IPS DF 6.9 (cell line): ENCODE measurements at regions not wholly inside any gene's neighbourhood (a gene's known extent, or its start where the extent isn't known, plus 50 kb on each side); places are given as distances from the start of the nearest gene placed in this dataset.
"Not testable (repeated sequence)": the region's sequence is repeated elsewhere in the genome, so short reads cannot be mapped to it uniquely, and the experiment has no call there.

Experiments
- DNase-seq: peaks from one replicate; pipeline ENCODE4 v3.0.0-alpha.2; 2013; ENCODE audit warnings: low read depth, low spot score
- H3K27ac ChIP-seq: one replicate; pipeline ENCODE4 v1.5.1; 2013; ENCODE audit warnings: low read length, control low read depth
- H3K27me3 ChIP-seq: 2 replicates; pipeline ENCODE4 v1.6.1; 2013; ENCODE audit warnings: mild to moderate bottlenecking, low read length; ENCODE audit not compliant: control insufficient read depth, insufficient read depth
- H3K36me3 ChIP-seq: 2 replicates; pipeline ENCODE4 v1.6.1; 2013; ENCODE audit warnings: low read length; ENCODE audit not compliant: control insufficient read depth, insufficient read depth
- H3K4me1 ChIP-seq: 2 replicates; pipeline ENCODE4 v1.6.1; 2013; ENCODE audit warnings: low read length; ENCODE audit not compliant: control insufficient read depth, insufficient read depth
- H3K4me3 ChIP-seq: 2 replicates; pipeline ENCODE4 v1.5.1; 2013; ENCODE audit warnings: mild to moderate bottlenecking, low read length
- H3K9me3 ChIP-seq: 2 replicates; pipeline ENCODE4 v1.6.1; 2013; ENCODE audit warnings: low read length, inconsistent platforms; ENCODE audit not compliant: control insufficient read depth, insufficient read depth
- WGBS: extraction: QIAGEN DNeasy Blood & Tissue Kit; methylation state at CpG from one replicate; pipeline ENCODE4 v1.1.7; 2013; ENCODE audit warnings: mixed read lengths, missing lambda C conversion rate; ENCODE audit not compliant: insufficient read length, insufficient coverage; 5-methylcytosine and 5-hydroxymethylcytosine counted together

DNA sequence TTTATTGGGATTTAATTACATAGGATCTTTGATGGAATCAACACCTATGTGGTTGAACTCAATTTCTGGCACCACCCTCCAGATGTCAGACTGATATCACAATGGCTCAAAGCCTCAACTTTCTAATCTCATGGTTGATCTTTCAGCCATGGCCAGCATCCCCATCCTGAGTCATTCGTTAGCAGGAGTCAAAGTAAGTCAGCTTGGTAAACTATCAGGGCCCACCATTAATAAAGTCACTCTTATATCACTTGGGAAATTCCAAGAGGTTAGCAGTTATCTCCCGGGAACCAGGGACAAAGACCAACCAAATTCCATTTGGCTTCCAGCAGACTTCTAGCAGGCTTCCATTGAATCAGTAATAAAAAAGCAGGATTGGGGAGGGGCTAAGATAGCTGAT, 50.7 kb upstream of the TNFSF4 start:
- H3K9me3 ChIP-seq = no peaks in the 10 kb centered on the region
- no peak overlapping the region for H3K27ac ChIP-seq

GRCh38 chr1:173258479-173259264, 51.5 kb upstream of the TNFSF4 start:
- no peak overlapping the region for H3K27ac ChIP-seq
- no peaks in the 10 kb centered on the region for H3K27me3 ChIP-seq
- H3K36me3 ChIP-seq = no peaks in the 10 kb centered on the region
- no peaks in the 10 kb centered on the region for H3K4me1 ChIP-seq
- WGBS = no CpG with 5 or more reads among the region's 5 CpGs
- H3K9me3 ChIP-seq = no peaks in the 10 kb centered on the region
- DNase-seq = no peak
- no peak overlapping the region for H3K4me3 ChIP-seq

More for the DNA sequence above, 50.7 kb upstream of the TNFSF4 start:
- Histone ChIP-seq H3K27me3 (no peaks in the 10 kb centered on the region), H3K36me3 (no peaks in the 10 kb centered on the region), H3K4me1 (no peaks in the 10 kb centered on the region), H3K4me3 (no peak overlapping the region)
- no CpG with 5 or more reads among the region's 2 CpGs for WGBS
- no peak for DNase-seq

DNA sequence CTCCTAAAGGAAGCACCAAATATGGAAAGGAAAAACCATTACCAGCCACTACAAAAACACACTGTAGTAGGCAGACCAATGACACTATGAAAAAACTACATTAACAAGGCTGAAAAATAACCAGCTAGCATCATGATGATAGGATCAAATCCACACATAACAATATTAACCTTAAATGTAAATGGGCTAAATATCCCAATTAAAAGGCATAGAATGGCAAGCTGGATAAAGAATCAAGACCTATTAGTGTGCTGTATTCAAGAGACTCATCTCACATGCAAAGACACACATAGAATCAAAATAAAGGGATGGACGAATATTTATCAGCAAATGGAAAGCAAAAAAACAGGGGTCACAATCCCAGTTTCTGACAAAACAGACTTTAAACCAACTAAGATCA, 53.2 kb upstream of the TNFSF4 start:
- H3K27me3 ChIP-seq, DNase-seq, H3K27ac ChIP-seq, H3K9me3 ChIP-seq, H3K36me3 ChIP-seq, H3K4me1 ChIP-seq, H3K4me3 ChIP-seq: not testable (repeated sequence)
- WGBS = no CpG with 5 or more reads among the region's 1 CpG

DNA sequence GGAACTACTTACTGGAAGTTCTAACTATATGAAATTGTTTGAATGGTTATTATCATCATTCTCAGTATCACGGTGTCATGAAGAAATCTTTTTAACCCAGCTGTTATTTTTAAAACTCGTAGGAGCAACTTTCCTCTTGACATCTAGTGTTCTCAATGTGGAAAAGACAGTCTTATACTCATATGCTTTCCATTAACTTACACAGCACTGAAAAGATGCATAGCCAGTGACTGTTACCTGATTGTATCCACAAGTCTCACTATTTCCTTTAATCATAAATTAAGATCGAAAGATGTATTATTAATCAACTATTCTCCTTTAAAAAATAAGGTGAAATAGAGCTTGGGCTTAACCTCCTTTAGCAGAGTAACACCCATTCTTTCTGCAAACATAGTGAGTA, 59.7 kb upstream of the TNFSF4 start:
- H3K4me1 ChIP-seq = no peaks in the 10 kb centered on the region
- DNase-seq = no peak
- H3K9me3 ChIP-seq = no peaks in the 10 kb centered on the region
- no peaks in the 10 kb centered on the region for H3K27me3 ChIP-seq
- H3K27ac ChIP-seq = no peak overlapping the region
- no CpG with 5 or more reads among the region's 3 CpGs for WGBS
- no peaks in the 10 kb centered on the region for H3K36me3 ChIP-seq
- H3K4me3 ChIP-seq = no peak overlapping the region

DNA sequence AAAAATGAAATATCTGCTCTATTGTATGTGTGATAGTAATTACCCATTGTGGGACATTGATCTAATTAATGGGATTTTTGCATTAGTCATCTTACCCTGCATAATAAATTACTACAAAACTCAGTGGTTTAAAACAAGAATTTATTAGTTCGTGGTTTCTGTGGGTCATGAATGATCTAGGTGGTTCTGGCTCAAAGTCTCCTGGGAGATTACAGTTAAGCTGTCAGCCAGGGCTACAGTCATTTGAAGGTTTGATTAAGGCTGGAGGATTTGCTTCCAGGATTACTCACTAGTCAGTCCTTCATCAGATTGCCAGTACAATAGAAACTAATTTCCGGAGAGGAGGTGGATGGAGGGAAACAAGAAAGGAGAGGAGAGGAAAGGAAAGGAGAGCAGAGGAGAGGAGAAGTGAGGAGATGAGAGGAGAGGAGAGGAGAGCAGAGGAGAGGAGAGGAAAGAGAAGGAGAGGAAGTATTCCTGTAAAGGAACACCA, 60.4 kb upstream of the TNFSF4 start:
- H3K27ac ChIP-seq = no peak overlapping the region
- DNase-seq = no peak
- no peak overlapping the region for H3K4me3 ChIP-seq
- WGBS = no CpG with 5 or more reads among the region's 2 CpGs
- H3K4me1 ChIP-seq = no peaks in the 10 kb centered on the region
- H3K9me3 ChIP-seq = no peaks in the 10 kb centered on the region
- no peaks in the 10 kb centered on the region for H3K36me3 ChIP-seq
- no peaks in the 10 kb centered on the region for H3K27me3 ChIP-seq

DNA sequence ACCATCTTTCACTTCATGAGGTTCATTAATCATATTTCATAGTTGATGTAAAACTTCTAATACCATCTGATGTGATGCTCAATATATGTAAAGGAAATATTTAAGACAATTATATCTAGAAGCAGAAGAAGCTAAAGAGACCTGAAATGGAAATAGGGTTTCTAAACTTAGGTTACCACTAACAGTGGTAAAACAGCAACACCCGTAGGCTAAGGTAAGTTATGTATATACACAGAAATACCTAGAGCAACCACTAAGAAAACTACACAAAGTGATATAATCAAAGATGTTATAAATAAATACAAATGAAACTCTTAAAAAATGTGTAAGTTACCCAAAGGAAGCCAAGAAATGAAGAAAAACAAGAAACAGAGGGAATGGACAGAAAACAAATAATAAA, 61.1 kb upstream of the TNFSF4 start:
- H3K27me3 ChIP-seq = no peaks in the 10 kb centered on the region

GRCh38 chr1:173268786-173269277, 61.7 kb upstream of the TNFSF4 start:
- Histone ChIP-seq H3K27ac (no peak overlapping the region), H3K36me3 (no peaks in the 10 kb centered on the region), H3K9me3 (no peaks in the 10 kb centered on the region), H3K4me3 (no peak overlapping the region), H3K27me3 (no peaks in the 10 kb centered on the region), H3K4me1 (no peaks in the 10 kb centered on the region)
- no CpG with 5 or more reads among the region's 3 CpGs for WGBS
- DNase-seq = no peak

More for the DNA sequence above, 61.1 kb upstream of the TNFSF4 start:
- no peak overlapping the region for H3K4me3 ChIP-seq
- no peaks in the 10 kb centered on the region for H3K9me3 ChIP-seq
- H3K27ac ChIP-seq = no peak overlapping the region
- WGBS = no CpG with 5 or more reads among the region's 1 CpG
- H3K36me3 ChIP-seq = no peaks in the 10 kb centered on the region
- no peaks in the 10 kb centered on the region for H3K4me1 ChIP-seq
- no peak for DNase-seq

GRCh38 chr1:173269490-173270230, 62.5 kb upstream of the TNFSF4 start:
- Histone ChIP-seq H3K4me1 (no peaks in the 10 kb centered on the region), H3K36me3 (no peaks in the 10 kb centered on the region), H3K9me3 (no peaks in the 10 kb centered on the region), H3K27ac (no peak overlapping the region), H3K4me3 (no peak overlapping the region), H3K27me3 (no peaks in the 10 kb centered on the region)
- no CpG with 5 or more reads among the region's 2 CpGs for WGBS
- DNase-seq = no peak

DNA sequence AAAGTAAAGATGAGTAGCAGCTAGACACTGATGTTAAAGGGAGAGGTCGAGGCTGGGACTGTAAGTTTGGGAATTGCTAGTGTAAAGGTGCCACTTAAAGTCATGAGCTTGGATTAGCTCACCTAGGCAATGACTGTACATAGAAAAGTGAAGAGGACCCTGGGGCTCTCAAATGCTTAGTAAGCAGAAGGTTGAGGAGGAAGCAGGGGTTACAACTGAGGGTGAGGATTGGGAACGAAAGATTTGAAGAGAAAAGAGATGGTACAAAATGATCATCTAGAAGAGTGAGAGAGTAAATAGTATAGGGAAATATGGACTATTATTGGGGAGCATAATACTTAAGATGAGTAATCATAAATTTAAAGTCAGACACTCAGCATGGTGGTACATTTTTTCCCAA, 63.1 kb upstream of the TNFSF4 start:
- no peaks in the 10 kb centered on the region for H3K4me1 ChIP-seq
- no peak overlapping the region for H3K27ac ChIP-seq
- no peak for DNase-seq
- no peaks in the 10 kb centered on the region for H3K27me3 ChIP-seq
- H3K9me3 ChIP-seq = no peaks in the 10 kb centered on the region
- no peak overlapping the region for H3K4me3 ChIP-seq
- 100% methylated on average over 1 of the region's 2 CpGs for WGBS
- H3K36me3 ChIP-seq = no peaks in the 10 kb centered on the region

DNA sequence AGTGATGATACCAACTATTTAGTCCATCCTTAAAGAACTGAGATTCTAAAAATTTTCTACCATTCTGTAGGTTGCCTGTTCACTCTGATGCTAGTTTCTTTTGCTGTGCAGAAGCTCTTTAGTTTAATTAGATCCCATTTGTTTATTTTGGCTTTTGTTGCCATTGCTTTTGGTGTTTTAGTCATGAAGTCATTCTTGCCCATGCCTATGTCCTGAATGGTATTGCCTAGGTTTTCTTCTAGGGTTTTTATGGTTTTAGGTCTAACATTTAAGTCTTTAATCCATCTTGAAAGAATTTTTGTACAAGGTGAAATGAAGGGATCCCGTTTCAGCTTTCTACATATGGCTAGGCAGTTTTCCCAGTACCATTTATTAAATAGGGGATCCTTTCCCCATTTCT, 63.9 kb upstream of the TNFSF4 start:
- DNase-seq, H3K4me3 ChIP-seq, H3K9me3 ChIP-seq, H3K36me3 ChIP-seq, H3K4me1 ChIP-seq, H3K27ac ChIP-seq, H3K27me3 ChIP-seq: not testable (repeated sequence)
- WGBS = no CpG with 5 or more reads among the region's 1 CpG
